PC-3 (cell line): ENCODE measurements at regions not wholly inside any gene's neighbourhood (a gene's known extent, or its start where the extent isn't known, plus 50 kb on each side); places are given as distances from the start of the nearest gene placed in this dataset.

Experiments used
- EZH2 ChIP-seq: fragments of 300-600 bp; sonication (generic); IDR thresholded peaks from one replicate; pipeline ENCODE4 v1.6.1; 2017; ENCODE audit warnings: antibody characterized with exemption, mild to moderate bottlenecking, low read length; ENCODE audit not compliant: unreplicated experiment
- EZH2phosphoT487 ChIP-seq: fragments of 300-600 bp; sonication (generic); IDR thresholded peaks from 2 replicates; pipeline ENCODE4 v1.6.1; 2018; ENCODE audit warnings: mild to moderate bottlenecking, antibody characterized with exemption, low read length, borderline replicate concordance
- TF ChIP-seq, protein P1 (sequence below): fragments of 300-600 bp; sonication (generic); conservative IDR thresholded peaks from 2 replicates; pipeline ENCODE4 v1.5.1; 2017; ENCODE audit warnings: antibody characterized with exemption, low read depth, mild to moderate bottlenecking, low read length

DNA sequence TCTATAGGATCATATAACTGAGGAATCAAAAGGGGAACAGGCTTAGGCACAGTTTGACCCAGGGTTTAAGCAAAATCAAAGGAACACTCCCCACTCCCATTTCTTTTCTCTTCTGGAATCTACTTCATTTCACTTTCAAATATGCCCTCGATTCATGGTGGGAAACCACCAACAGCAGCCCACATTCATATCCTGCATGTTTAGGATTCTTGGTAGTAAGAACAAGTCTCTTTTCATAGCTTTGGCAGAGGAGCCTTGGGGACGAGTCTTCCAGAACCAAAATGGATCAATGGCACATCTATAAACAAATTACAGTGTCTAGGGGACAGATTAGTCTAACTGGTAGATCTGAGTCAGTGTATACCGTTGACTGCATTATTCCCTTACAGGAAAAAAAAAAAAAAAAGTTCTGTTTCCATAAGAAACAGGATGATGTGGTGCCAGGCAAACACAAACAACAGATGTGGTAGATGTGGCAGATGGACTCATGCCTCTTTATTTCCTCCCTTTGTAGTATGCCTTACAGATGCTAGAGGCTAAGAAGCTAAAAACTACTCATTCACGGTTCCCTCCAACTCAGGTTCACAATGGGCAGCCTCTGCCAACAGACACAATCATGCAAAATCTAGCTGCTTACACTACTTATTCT lies 578.3 kb upstream of the ADAMTS9 start:
- TF ChIP-seq, protein P1, sequence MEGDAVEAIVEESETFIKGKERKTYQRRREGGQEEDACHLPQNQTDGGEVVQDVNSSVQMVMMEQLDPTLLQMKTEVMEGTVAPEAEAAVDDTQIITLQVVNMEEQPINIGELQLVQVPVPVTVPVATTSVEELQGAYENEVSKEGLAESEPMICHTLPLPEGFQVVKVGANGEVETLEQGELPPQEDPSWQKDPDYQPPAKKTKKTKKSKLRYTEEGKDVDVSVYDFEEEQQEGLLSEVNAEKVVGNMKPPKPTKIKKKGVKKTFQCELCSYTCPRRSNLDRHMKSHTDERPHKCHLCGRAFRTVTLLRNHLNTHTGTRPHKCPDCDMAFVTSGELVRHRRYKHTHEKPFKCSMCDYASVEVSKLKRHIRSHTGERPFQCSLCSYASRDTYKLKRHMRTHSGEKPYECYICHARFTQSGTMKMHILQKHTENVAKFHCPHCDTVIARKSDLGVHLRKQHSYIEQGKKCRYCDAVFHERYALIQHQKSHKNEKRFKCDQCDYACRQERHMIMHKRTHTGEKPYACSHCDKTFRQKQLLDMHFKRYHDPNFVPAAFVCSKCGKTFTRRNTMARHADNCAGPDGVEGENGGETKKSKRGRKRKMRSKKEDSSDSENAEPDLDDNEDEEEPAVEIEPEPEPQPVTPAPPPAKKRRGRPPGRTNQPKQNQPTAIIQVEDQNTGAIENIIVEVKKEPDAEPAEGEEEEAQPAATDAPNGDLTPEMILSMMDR, result no peak
- TF ChIP-seq EZH2 (no peak), EZH2phosphoT487 (no peak)
